Type B pancreatic cell (in vitro differentiated cells): ENCODE measurements at regions not wholly inside any gene's neighbourhood (a gene's known extent, or its start where the extent isn't known, plus 50 kb on each side); places are given as distances from the start of the nearest gene placed in this dataset.

Experiments used
- DNase-seq: peaks from one replicate; pipeline ENCODE4 v3.0.0; 2021; ENCODE audit warnings: mixed read lengths; ENCODE audit not compliant: unreplicated experiment; ENCODE audit errors: extremely low spot score
- H3K27ac Mint-ChIP-seq: 2 replicates; pipeline ENCODE4 v1.8.0; 2021; ENCODE audit warnings: mild to moderate bottlenecking, mixed read lengths
- H3K27me3 Mint-ChIP-seq: 2 replicates; pipeline ENCODE4 v1.8.0; 2021; ENCODE audit warnings: mixed read lengths
- H3K36me3 Mint-ChIP-seq: 2 replicates; pipeline ENCODE4 v1.8.0; 2021; ENCODE audit warnings: mixed read lengths
- H3K4me1 Mint-ChIP-seq: one replicate; pipeline ENCODE4 v1.8.0; 2021; ENCODE audit warnings: mixed read lengths; ENCODE audit not compliant: unreplicated experiment
- H3K4me3 Mint-ChIP-seq: 2 replicates; pipeline ENCODE4 v1.8.0; 2021; ENCODE audit warnings: mild to moderate bottlenecking, mixed read lengths
- H3K9me3 Mint-ChIP-seq: 2 replicates; pipeline ENCODE4 v1.8.0; 2021; ENCODE audit warnings: mixed read lengths
- TF ChIP-seq, protein P1 (sequence below): fragments of 200-600 bp; sonication (generic); conservative IDR thresholded peaks from 2 replicates; pipeline ENCODE4 v1.5.0; 2021; ENCODE audit warnings: antibody characterized with exemption, mild to moderate bottlenecking

DNA sequence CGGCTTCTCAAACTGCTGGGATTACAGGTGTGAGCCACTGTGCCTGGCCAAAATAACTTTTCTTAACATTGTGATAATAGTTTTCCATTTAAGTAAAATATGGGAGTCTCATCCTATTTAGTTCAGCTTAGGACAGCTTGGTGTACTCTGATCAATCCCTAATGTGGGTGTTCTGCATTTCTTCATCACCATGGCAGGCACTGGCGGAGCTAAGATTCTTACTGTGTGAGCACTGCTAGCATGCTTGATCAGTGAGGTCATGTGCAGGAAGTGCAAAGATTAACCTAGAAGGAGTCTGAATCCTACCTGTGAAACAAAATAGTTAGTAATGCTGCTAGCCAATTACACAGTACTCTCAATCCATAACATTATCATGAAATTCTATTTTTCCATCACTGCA is 1684.2 kb upstream of the SLC10A2 start:
- H3K36me3 Mint-ChIP-seq, result no peaks in the 10 kb centered on the region
- TF ChIP-seq, protein P1, sequence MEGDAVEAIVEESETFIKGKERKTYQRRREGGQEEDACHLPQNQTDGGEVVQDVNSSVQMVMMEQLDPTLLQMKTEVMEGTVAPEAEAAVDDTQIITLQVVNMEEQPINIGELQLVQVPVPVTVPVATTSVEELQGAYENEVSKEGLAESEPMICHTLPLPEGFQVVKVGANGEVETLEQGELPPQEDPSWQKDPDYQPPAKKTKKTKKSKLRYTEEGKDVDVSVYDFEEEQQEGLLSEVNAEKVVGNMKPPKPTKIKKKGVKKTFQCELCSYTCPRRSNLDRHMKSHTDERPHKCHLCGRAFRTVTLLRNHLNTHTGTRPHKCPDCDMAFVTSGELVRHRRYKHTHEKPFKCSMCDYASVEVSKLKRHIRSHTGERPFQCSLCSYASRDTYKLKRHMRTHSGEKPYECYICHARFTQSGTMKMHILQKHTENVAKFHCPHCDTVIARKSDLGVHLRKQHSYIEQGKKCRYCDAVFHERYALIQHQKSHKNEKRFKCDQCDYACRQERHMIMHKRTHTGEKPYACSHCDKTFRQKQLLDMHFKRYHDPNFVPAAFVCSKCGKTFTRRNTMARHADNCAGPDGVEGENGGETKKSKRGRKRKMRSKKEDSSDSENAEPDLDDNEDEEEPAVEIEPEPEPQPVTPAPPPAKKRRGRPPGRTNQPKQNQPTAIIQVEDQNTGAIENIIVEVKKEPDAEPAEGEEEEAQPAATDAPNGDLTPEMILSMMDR, result no peak
- no peak overlapping the region for H3K27ac Mint-ChIP-seq
- DNase-seq, result no peak
- H3K4me1 Mint-ChIP-seq, result no peaks in the 10 kb centered on the region
- H3K9me3 Mint-ChIP-seq, result peaks cover 5% of the 10 kb centered on the region
- H3K27me3 Mint-ChIP-seq, result no peaks in the 10 kb centered on the region
- no peak overlapping the region for H3K4me3 Mint-ChIP-seq

DNA sequence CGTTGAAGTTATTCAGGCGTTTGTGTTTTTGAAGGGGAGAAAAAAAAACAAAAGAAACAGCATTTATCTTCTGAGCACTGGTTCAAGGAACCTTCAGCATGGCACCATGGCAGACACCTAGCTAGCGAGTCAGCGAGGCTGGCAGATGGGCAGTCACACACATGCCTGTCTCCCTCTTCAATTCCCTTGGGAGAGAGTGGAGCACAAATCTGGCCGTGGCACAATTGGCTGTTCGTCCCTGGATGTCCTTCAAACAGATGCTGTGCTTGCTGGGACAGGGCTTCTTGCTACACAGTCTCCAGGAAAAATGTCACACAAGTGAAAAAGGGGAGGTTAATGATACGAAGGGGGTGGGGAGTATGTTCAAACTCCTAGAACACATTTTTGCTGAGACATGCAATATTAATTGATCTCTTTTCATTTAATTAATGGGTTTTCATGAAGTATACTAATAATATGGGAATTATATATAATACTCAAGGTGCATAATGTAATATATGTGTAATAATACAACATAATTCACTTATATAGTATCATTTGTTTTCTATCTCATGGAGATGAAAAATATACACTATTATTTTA is 1674.5 kb upstream of the SLC10A2 start:
- Mint-ChIP-seq H3K4me3 (no peak overlapping the region), H3K36me3 (no peaks in the 10 kb centered on the region), H3K4me1 (no peaks in the 10 kb centered on the region), H3K27me3 (no peaks in the 10 kb centered on the region), H3K9me3 (no peaks in the 10 kb centered on the region), H3K27ac (no peak overlapping the region)
- no peak for DNase-seq
- TF ChIP-seq, protein P1, result no peak

DNA sequence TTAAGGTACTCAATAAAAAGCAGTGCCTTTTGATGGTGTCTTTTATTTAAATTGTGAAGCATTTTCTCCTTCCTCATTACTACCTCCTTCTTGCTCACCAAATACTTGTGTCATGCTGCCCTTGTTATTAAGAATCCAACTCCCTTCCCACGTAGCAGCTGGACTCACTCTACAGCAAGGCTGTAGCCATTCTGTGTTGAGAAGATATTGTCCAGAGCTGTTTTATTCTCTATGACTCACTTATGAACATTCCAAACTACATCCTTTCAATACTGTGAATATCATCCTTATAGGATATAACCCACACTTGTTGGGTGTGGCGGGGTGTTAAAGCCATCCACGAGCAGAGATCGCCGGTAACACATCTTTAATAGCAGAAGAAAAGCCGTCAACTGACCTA is 1671.5 kb upstream of the SLC10A2 start:
- DNase-seq, result no peak
- H3K9me3 Mint-ChIP-seq, result no peaks in the 10 kb centered on the region
- no peaks in the 10 kb centered on the region for H3K27me3 Mint-ChIP-seq
- no peak overlapping the region for H3K27ac Mint-ChIP-seq
- no peak overlapping the region for H3K4me3 Mint-ChIP-seq
- H3K4me1 Mint-ChIP-seq, result no peaks in the 10 kb centered on the region
- H3K36me3 Mint-ChIP-seq, result no peaks in the 10 kb centered on the region
- TF ChIP-seq, protein P1, result no peak

DNA sequence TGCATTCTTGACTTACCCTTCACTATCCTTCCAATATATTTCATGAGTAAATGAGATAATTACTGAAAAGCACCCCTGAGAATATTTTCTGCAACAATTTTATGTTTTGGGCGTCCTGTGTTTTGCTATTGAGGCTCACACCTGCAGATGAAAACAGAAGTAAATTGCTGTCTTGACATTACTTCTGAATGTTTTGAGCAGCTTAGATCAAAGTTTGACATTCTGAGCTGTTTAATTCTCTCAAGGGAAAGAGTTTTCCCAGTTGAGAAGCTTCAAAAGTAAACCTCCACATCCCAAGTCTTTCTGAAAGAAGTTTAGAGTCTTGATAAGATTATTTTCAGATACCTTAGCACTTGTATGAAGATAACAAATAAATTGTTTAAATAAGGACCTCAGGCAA is 1667.2 kb upstream of the SLC10A2 start:
- no peak for DNase-seq
- Mint-ChIP-seq H3K4me1 (no peaks in the 10 kb centered on the region), H3K9me3 (no peaks in the 10 kb centered on the region), H3K27ac (no peak overlapping the region), H3K4me3 (no peak overlapping the region), H3K27me3 (no peaks in the 10 kb centered on the region), H3K36me3 (no peaks in the 10 kb centered on the region)
- TF ChIP-seq, protein P1, result no peak

DNA sequence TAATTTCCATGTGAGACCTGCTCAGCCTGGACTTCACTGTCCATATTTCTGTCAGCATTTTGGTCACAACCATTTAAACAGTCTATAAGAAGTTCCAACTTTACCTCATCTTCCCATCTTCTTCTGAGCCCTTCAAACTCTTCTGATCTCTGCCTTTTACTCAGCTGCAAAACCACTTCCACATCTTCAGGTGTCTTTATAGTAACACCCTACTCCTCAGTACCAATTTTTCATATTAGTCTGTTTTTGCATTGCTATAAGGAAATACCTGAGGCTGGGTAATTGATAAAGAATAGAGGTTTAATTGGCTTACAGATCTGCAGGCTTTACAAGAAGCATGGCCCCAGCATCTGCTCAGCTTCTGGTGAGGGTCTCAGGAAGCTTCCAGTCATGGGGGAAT is 1648.9 kb upstream of the SLC10A2 start:
- H3K27me3 Mint-ChIP-seq, result no peaks in the 10 kb centered on the region
- TF ChIP-seq, protein P1, result no peak
- no peak overlapping the region for H3K4me3 Mint-ChIP-seq
- no peak for DNase-seq
- no peak overlapping the region for H3K27ac Mint-ChIP-seq
- H3K4me1 Mint-ChIP-seq, result no peaks in the 10 kb centered on the region
- H3K36me3 Mint-ChIP-seq, result no peaks in the 10 kb centered on the region
- H3K9me3 Mint-ChIP-seq, result no peaks in the 10 kb centered on the region
